ENCODE measurements at regions not wholly inside any gene's neighbourhood (a gene's known extent, or its start where the extent isn't known, plus 50 kb on each side); places are given as distances from the start of the nearest gene placed in this dataset.
"Not testable (repeated sequence)": the region's sequence is repeated elsewhere in the genome, so short reads cannot be mapped to it uniquely, and the experiment has no call there.

DNA sequence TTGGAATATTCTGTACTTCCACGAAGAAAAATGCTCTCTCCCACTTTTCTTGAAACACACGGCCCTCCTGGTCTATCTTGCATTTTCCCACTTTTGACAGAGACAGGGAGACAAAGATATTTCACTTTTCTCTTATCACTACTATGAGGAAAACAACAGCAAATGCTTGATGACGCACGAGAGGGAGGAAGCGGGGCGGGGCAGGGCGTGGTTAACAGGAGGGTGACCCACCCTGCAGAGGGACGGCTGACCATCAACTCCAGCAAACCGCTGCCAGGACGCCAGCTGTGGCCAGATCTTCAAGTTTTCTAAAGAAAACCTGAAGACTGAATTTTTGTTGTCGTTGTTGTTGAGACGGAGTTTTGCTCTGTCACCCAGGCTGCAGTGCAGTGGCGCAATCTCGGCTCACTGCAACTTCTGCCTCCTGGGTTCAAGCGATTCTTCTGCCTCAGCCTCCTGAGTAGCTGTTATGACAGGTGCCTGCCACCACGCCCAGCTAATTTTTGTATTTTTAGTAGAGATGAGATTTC is 63.8 kb downstream of the NSUN5 start:
- TF ChIP-seq JUNB (IDR thresholded peaks at IDR 0.05; ENCODE audit: unreplicated experiment); CTCF (conservative IDR thresholded peaks at IDR 0.05; ENCODE audit: low read depth in 2 of 2); EZH2 (IDR thresholded peaks at IDR 0.05; ENCODE audit: low read depth, unreplicated experiment); POLR2AphosphoS5 (IDR thresholded peaks at IDR 0.05; ENCODE audit: low read depth); CREB1 (CRISPR knock-in tag; IDR thresholded peaks at IDR 0.05; ENCODE audit: low read depth); ZNF462 (CRISPR knock-in tag; IDR thresholded peaks at IDR 0.05); EZH2phosphoT487 (IDR thresholded peaks at IDR 0.05; ENCODE audit: unreplicated experiment); ZNF331 (CRISPR knock-in tag; IDR thresholded peaks at IDR 0.05; ENCODE audit: low read depth); STAT1 (IDR thresholded peaks at IDR 0.05; ENCODE audit: unreplicated experiment); NANOG (IDR thresholded peaks at IDR 0.05; ENCODE audit: borderline replicate concordance); ZNF114 (CRISPR knock-in tag; IDR thresholded peaks at IDR 0.05): not testable (repeated sequence)
- TF ChIP-seq, protein P1, sequence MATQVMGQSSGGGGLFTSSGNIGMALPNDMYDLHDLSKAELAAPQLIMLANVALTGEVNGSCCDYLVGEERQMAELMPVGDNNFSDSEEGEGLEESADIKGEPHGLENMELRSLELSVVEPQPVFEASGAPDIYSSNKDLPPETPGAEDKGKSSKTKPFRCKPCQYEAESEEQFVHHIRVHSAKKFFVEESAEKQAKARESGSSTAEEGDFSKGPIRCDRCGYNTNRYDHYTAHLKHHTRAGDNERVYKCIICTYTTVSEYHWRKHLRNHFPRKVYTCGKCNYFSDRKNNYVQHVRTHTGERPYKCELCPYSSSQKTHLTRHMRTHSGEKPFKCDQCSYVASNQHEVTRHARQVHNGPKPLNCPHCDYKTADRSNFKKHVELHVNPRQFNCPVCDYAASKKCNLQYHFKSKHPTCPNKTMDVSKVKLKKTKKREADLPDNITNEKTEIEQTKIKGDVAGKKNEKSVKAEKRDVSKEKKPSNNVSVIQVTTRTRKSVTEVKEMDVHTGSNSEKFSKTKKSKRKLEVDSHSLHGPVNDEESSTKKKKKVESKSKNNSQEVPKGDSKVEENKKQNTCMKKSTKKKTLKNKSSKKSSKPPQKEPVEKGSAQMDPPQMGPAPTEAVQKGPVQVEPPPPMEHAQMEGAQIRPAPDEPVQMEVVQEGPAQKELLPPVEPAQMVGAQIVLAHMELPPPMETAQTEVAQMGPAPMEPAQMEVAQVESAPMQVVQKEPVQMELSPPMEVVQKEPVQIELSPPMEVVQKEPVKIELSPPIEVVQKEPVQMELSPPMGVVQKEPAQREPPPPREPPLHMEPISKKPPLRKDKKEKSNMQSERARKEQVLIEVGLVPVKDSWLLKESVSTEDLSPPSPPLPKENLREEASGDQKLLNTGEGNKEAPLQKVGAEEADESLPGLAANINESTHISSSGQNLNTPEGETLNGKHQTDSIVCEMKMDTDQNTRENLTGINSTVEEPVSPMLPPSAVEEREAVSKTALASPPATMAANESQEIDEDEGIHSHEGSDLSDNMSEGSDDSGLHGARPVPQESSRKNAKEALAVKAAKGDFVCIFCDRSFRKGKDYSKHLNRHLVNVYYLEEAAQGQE (IDR thresholded peaks at IDR 0.05; ENCODE audit: unreplicated experiment), result not testable (repeated sequence)
- TF ChIP-seq, protein P2, sequence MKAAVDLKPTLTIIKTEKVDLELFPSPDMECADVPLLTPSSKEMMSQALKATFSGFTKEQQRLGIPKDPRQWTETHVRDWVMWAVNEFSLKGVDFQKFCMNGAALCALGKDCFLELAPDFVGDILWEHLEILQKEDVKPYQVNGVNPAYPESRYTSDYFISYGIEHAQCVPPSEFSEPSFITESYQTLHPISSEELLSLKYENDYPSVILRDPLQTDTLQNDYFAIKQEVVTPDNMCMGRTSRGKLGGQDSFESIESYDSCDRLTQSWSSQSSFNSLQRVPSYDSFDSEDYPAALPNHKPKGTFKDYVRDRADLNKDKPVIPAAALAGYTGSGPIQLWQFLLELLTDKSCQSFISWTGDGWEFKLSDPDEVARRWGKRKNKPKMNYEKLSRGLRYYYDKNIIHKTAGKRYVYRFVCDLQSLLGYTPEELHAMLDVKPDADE (IDR thresholded peaks at IDR 0.05), result not testable (repeated sequence)

Data from GM23338 (cell line).